ENCODE measurements at regions not wholly inside any gene's neighbourhood (a gene's known extent, or its start where the extent isn't known, plus 50 kb on each side); places are given as distances from the start of the nearest gene placed in this dataset.
"Not testable (repeated sequence)": the region's sequence is repeated elsewhere in the genome, so short reads cannot be mapped to it uniquely, and the experiment has no call there.

DNA sequence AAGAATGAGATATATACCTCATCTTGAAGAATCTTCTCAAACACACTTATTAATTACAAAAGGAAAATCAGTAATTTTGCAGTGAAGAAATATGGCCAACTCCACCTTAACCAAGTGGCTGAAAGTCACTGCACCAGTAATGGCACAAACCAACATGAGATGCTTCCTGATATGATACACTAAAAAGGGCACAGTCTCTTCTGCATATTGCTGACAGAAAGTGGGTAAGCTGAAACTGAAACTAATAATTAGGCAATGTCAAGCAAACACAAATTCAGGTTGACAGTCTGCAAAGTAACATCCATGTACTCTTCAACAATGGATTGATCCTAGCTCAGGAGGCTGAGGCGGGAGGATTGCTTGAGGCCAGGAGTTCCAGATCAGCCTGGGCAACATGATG is 56.1 kb downstream of the ZNF22 start:
- not testable (repeated sequence) for DNase-seq

DNA sequence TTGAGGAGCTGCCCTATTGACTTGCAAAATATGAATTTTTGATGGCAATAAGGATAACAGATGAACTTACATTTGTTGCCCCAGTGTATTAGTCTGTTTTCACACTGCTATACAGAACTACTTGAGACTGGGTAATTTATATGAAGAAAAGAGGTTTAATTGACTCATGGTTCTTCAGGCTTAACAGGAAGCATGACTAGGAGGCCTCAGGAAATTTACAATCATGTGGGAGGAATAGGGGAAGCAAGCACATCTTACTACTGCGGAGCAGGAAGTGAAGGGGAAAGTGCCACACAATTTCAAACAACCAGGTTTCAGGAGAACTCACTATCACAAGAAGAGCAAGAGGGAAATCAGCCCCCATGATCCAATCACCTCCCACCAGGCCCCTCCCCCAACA is 57.9 kb downstream of the ZNF22 start:
- no peak for DNase-seq

DNA sequence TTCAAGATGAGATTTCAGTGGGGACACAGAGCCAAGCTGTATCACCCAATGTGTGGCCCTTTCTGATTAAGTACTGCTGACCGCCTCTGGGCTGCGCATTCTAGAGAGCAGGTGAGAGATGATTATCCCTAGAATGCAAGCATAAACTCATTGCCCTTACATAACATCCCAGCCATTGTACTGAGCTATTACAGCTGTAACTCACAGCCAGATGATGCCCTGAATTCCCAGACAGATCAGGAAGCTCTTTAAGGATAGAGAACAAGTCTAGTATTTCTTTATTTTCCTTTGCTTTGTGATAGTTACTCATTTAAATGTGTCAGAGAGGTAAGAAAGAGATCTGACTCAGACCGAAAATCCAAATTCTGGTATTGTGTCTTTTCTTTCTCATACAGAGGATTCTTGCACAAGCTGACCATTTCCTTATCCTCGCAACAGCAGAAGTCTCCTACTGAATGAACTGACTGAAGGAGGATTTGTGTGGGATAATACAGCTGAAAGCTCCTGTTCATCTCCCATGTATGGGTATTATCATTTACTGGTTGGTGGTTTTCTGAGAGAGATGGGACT is 58.4 kb downstream of the ZNF22 start:
- DNase-seq, result no peak

DNA sequence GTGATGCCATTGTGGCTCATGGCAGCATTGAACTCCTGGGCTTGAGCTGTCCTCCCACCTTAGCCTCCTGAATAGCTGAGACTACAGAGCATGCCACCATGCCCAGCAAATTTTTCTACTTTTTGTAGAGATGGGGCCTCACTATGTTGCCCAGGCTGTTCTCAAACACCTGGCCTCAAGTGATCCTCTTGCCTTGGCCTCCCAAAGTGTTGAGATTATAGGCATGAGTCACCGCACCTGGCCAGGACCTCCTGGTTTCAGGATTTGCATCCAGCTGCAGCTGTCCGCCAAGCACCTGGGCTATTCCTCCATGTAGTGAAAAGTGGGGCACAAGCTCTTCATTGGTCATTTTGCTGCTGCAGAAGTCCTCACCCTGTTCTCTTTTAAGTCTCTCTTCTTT is 58.9 kb downstream of the ZNF22 start:
- DNase-seq, result no peak

DNA sequence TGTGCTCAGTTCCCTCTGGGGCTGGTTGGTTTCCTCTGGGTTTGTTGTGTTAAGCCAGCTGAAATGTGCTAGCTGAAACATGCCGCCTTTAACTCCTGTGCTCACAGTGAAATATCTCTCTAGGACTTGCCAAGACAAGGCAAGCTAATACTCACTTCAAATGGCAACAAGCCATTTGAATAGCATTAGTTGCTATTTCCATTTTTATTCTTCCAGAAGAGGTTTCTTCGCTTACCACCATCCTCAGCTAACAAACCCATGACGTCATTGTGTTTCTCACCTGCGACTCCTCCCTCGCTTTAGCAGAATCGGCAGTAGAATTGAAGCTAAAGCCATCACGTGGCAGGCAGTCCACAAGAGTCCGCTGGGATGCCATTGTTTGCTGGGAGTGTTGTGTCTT is 61.3 kb downstream of the ZNF22 start:
- no peak for DNase-seq

DNA sequence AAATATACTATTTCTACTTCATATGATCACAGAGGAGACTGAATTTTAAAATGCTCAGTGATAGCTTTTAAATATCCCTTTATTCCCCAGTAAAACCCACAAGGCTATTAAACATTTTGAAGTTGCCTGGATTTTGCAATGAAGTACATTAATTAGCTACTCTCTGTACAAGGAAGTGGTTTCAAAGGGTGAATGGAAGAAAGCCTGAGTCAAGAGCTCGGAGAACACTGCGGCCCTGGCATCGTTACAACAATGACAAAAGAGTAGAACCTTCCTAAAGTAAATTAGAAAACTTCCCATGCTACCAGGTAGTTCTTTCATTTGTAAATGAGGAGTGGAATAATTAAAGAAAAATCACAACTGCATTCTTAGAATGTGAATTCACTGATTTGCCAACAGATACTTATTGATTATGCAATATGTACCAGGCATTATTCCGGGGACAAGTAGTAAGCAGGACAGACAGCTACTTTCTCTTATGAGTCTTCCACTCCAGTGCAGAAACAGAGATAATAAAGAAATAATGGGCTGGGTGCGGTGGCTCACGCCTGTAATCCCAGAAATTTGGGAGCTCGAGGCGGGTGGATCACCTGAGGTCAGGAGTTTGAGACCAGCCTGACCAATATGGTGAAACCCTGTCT is 63.0 kb downstream of the ZNF22 start:
- DNase-seq, result no peak

DNA sequence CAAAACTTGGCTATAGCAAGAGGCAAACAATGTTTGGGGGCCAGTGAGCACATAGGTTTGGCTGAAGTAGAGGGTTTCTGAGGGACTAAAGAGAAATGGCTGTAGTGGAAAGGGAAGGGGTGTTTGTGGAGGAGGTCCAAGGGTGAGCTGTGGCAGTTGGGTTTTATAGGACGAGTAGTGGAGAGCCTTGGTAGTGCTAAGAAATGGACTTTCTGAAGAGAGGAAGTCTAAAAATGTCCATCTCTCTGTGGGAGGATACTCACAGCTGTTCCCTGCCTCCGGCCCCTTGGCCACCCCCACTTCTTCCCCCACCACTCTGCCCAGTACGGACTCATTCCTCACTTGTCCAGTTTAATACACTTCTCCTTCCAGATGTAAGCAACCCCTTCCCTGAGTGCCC is 64.3 kb downstream of the ZNF22 start:
- DNase-seq, result no peak

DNA sequence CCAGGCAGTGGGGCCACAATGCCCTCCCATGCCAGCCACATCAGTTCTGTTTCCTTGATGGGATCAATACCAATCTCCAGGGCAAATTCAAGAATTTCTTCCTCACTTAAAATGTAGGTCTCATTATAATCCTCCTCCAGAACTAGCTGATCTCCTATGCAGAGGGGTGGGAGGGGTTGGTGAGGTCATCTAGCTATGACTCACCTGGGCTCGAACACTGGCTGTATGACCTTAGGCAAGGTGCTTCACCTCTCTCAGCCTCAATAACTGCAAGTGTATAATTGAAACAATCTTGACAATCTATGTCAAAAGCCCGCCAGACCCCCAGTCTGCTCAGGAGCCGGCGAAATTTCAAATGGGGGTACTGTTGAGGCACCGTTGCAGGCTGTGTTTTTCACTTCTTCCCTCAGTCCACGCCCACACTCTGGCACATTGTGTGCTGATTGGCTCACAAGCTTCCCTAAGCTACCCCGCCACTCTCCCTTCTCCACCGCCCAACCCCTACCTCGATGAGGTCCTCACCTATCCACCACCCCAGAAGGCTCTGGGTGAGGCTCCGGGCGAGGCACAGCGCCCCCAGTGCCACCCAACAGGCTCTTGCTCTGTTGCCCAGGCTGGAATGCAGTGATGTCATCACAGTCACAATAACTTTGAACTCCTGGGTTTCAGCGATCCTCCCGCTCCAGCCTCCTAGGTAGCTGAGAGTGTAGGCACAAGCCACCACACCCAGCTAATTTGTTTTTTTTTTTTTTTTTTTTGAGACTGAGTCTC is 70.5 kb downstream of the ZNF22 start:
- no peak for DNase-seq

DNA sequence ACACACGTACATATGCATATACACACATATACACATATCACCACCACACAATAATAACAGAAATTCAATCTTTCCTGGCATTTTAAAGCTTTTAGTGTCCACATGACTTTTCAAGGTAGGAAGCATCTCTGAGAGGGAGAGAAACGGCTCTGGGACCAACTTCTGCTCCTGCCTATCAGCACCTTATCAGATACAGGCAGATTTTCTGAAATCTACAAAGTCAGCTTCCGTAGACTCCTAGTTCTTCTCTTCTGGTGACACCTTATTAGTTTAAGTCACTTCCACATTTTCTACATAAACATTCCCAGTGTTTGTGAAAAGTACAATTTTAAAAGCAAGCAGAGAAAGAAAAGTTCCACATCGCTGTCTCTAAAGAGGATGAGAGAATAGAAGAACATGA is 74.5 kb downstream of the ZNF22 start:
- no peak for DNase-seq

DNA sequence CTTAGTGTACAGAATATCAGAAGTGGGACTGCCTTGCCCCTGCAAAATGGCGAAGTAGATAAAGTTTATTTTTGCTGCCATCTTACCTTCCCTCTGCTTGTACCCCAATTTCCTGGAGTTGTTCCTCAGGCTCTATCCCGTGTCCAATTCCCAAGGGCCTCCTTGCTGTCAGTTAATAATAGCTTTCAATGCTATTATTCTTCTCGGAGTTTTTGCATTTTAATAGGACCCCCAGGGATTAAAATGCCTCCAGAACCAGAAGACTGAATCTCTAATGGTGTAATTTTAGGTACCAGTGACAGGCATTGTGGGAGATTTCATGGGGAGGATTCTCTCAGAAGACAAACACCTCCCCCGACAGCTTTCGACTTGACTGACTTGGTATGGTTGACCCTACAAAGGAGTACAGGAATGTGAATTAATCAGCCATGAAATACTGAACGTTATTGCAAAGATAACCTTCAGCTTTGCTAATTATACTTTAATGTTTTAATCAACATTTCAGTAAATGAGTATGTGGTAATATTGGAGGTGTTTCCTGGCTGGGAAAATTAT is 75.2 kb downstream of the ZNF22 start:
- DNase-seq, result no peak

DNA sequence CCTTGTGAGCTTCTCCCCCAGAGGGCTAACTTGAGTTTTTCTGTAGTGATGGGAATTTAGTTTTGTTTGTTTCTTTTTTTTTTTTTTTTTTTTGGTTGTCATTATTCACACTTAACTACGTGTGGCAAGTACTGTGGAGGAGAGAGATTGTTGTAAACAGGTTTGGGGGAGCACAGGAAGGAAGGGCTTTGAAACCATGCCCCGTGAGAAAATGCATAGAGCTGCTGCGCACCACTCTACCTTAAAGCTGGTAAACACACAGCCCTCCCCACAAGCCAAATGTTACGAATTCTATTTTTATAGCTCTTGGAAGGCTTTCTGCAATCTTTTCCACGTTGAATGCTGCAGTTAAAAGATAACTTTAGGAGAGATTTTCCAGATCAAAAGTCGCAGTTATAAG is 76.2 kb downstream of the ZNF22 start:
- no peak for DNase-seq

DNA sequence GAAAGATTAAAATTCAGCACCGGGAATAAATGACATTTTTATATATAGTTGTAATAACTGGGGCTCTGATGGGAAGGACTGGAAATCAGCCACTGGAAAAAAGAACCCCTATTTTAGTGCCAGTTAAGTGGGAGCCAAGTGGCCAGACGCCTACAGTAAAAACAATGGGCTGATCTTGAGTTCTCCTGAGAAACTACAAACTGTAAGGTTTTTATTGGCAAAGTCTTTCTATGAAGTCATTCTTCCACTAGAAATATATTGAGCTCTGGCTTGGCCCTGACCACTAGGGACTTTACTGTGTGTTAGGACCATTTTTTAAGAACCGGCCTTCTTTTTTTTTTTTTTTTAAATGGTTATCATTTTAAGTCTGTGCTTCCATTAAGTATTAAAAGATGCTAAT is 79.6 kb downstream of the ZNF22 start:
- no peak for DNase-seq

DNA sequence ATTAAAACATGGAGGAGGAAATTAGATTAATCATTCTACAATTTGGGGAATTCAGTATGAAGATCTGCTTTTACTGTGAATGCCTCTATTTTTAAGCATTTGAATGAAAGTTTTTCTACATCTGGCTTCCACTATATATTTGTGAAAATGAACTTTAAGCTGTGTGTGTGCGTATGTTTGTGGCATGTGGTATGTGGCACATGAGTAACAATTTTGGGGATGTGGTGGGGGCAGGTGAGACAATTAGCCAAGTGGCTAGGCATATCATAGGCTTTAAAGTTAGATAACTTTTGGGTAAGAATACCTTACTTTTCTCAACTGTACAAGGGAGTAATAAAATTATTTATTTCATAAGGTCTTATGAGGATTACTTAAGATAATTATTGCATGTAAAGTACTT is 81.5 kb downstream of the ZNF22 start:
- no peak for DNase-seq

DNA sequence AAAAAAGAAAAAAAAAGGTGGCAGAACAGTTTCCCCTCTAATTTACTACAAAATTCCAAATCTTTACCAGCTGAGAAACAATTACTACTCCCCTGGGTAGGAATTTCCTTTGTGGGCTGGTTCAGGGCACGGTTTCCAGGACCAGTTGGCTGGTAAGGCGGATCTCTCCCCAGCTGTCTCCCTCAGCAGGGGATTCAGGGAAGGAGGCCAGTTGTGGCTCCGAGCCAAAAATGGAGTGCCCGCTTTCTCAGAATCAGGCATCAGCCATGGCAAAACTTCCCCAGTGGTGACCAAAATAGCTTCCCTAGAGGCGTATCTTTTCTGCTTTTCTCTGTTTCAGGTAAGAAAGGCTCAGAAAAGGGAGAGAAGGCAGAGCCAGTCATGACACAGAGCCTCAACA is 91.2 kb downstream of the ZNF22 start:
- no peak for DNase-seq

DNA sequence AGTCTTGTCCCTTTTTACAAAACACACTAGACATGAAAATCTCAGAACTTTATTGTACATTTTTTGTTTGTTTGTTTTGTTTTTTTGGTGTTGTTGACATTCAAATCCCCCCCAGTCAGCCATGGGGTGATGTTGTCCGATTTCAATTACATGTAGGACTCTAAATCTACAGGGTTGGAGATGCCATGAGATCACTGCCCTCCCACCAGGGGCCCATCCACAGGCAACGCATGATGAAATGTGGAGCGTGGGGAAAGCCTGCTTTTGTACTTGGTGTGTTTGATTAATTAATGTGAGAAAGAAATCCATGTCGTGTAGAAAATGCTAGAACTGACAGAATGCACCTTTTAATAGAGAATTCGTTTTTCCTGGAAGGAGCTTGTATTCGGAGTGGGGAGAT is 93.2 kb downstream of the ZNF22 start:
- DNase-seq, result no peak

DNA sequence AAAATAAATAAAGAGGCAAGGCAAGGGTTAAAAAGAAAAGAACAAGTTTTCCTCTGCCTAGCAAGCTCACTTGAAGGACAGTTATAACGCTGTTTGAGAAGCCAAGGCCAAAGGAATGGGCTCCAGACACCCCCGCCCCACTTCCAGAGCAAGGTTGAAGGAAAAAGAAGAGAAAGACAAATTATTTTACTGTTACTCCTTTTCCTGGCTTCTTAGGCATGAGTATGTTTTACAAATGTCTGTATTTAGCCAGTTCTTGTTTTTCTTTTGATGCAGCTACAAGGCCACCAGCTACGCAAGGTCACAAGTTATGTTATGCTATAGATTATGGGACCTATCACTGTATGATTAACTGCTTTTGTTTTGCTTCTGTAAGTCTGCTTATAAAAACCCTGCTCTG is 94.6 kb downstream of the ZNF22 start:
- DNase-seq, result no peak

DNA sequence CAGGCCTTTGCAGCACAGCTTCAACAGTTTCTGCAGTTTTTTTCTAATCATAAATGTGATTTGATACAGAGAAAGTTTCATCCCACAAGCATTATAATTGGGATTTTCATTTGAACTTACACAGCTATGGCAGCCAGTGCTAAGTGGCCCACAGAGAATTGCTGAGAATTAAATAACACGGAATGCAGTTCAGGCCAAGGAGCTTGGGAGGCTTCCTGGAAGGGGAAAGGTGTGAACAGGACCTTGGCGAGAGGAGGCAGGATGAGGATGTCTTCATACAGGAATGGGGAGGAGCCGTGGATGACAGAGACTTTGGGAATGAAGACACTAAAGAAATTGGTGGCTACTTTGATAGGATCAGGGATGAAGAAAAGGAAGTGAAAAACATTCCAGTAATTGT is 95.3 kb downstream of the ZNF22 start:
- no peak for DNase-seq

DNA sequence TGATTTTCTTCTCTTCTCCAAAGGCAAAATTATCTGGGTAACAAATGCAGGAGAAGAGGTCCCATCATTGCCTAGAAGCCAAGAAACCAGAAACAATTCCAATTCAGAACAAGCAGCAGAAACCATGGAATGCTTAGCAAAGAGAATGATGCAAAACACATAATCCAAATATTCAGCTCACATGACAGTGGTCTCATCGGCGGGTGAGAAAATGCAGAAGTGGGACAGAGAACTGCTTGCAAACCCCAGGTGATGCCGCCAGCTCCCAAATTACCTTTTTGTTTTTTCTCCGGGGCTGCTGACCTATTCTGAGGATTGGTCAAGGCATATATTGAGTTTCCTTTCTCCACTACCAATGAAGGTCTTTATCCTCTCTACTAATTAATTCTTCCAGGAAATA is 99.7 kb downstream of the ZNF22 start:
- no peak for DNase-seq

DNA sequence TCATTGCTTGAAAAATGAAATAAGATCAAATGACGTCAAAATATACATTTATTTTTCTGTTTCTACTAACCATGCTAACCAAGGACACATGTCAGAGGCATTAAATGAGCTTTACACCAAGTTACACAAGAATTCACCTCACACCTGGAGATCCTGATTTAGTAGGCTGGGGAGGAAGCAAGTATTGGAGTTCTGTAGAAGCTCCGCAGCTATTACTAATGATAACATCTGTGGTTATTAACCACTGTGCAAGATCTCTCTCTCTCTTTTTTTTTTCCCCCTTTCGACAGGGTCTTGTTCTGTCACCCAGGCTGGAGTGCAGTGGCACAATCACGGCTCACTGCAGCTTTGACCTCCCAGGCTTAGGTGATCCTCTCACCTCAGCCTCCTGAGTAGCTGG is 104.0 kb downstream of the ZNF22 start:
- DNase-seq, result no peak

DNA sequence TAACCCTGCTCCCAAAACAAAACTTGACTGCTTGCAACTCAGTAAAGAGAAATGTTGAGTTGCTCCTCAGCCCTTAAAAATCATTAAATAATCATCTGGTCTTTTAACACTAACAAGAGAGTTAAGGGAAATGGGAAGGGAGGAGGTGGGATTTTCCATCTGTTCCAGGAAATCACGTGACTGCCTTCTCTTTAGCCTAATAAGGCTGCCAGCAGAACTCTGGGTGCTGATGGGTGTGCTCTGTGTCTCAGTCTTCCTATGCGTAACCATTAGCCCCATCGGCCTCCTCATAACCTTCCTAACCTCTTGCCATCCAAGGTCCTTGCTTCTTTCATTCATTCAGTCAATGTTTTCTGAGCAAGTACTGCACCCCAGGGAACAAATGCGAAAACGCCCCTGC is 104.6 kb downstream of the ZNF22 start:
- not testable (repeated sequence) for DNase-seq

DNA sequence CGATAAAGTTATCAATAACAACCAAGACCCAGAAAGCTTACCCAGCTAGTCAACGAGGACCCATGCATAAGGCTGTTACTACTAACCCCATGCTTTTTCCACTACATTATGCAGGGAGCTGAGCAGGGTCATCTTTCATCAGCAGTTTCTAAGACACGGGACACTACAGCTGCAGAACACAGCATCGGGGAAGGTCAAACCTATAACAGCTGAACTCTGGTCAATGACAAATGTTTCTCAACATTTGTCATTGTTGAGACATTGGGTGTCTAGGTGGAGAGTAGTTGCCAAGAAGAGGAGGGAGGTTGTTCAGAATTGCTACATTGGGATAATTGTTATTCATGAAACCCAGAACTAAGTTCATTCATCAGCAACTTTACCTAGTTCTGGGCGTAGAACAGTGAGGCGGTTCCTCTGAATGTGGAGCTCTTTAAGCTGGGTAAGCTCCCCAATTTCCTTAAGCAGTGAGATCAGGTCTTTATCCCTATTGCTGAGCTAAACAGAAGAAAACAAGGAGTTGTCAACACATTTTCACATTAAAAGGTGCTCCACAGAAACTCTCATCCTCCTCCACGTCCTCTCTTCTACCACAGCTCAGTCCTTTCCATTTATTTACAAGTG is 105.6 kb downstream of the ZNF22 start:
- DNase-seq, result no peak

DNA sequence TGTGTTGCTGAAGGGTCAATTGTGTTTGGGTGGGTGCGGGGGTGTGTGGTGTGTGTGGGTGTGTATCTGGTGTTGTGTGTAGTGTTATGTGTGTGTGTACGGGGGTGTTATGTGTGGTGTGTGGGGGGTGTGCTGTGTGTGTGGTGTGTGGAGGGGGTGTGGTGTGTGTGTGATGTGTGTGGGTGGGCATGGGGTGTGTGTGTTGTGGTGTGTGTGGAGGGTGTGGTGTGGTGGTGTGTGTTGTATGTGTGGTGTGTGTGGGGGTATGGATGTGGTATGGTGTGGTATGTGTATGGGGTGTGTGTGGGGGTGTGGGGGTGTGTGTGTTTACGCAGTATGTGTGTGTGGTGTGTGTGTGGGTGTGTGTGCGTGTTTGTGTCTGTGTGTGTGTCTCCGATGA is 110.8 kb downstream of the ZNF22 start:
- no peak for DNase-seq

DNA sequence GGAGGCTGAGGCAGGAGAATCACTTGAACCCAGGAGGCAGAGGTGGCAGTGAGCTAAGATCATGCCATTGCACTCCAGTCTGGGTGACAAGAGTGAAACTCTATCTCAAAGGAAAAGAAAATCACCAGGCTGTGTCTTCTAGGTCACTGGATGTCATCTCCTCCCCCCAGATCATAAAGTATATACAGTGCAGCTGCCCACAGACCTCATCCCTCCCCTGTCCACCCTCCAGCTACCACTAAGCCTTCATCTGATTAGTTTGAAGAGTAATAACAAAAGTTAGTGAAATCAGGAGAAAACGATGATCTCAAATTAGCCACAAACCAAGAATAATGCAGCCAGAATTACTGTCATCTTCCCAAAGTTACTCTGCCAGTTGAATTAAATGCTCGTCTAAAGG is 117.2 kb downstream of the ZNF22 start:
- DNase-seq, result not testable (repeated sequence)

DNA sequence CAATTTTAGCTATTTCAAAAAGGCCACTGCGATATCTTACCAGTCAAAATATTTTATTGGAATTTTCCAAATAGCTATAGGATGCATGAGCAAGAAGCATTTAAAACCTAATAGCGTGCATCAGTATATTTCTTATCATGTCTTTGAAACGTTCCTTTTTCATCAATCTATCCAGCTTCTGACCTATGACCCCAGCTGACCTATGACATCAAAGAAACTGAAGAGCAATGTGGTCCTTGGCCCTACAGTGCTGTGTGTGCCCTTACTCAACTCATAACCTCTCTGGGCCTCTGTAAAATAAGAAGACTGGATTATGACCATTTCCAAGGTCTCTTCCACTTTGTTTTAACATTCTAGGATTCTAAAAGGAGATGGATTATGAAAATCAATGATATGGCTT is 118.2 kb downstream of the ZNF22 start:
- DNase-seq, result no peak
